IPS-15b (cell line): ENCODE measurements at regions not wholly inside any gene's neighbourhood (a gene's known extent, or its start where the extent isn't known, plus 50 kb on each side); places are given as distances from the start of the nearest gene placed in this dataset.
"Not testable (repeated sequence)": the region's sequence is repeated elsewhere in the genome, so short reads cannot be mapped to it uniquely, and the experiment has no call there.

Experiments used
- H3K27me3 ChIP-seq: one replicate; pipeline ENCODE4 v1.6.1; 2013; ENCODE audit warnings: low read length; ENCODE audit not compliant: control insufficient read depth, insufficient read depth
- H3K36me3 ChIP-seq: one replicate; pipeline ENCODE4 v1.6.1; 2013; ENCODE audit warnings: low read length; ENCODE audit not compliant: control insufficient read depth, insufficient read depth
- H3K4me1 ChIP-seq: one replicate; pipeline ENCODE4 v1.6.1; 2013; ENCODE audit warnings: mild to moderate bottlenecking, low read length; ENCODE audit not compliant: control insufficient read depth, insufficient read depth
- H3K4me3 ChIP-seq: one replicate; pipeline ENCODE4 v1.5.1; 2013; ENCODE audit warnings: low read depth, low read length
- H3K9ac ChIP-seq: one replicate; pipeline ENCODE4 v1.6.1; 2013; ENCODE audit warnings: low read depth, mild to moderate bottlenecking, low read length
- H3K9me3 ChIP-seq: one replicate; pipeline ENCODE4 v1.6.1; 2013; ENCODE audit warnings: mild to moderate bottlenecking, low read length; ENCODE audit not compliant: control insufficient read depth, insufficient read depth

DNA sequence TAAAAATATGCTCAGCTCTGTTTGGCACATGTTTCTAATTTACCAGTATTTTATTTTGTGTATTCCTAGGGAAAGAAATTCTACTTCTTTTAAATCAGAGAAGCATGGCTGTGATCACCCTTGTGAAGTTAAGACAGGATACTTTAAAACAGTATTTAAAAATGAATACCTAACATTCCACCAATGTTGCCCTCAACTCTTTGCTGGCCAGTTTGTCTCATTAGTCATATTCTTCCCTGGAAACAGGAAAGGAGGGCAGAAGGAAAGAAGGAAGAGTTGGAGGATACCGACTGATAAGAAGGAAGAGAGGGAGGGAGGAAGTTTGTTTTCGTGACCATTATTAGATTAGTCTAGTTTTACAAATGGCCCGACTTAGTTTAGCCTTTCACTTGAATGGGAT lies 137.4 kb downstream of the PLK2 start:
- no peak overlapping the region for H3K4me3 ChIP-seq
- H3K4me1 ChIP-seq: peaks cover 10% of the 10 kb centered on the region
- no peaks in the 10 kb centered on the region for H3K36me3 ChIP-seq
- H3K27me3 ChIP-seq: no peaks in the 10 kb centered on the region
- H3K9me3 ChIP-seq: no peaks in the 10 kb centered on the region
- no peak overlapping the region for H3K9ac ChIP-seq

DNA sequence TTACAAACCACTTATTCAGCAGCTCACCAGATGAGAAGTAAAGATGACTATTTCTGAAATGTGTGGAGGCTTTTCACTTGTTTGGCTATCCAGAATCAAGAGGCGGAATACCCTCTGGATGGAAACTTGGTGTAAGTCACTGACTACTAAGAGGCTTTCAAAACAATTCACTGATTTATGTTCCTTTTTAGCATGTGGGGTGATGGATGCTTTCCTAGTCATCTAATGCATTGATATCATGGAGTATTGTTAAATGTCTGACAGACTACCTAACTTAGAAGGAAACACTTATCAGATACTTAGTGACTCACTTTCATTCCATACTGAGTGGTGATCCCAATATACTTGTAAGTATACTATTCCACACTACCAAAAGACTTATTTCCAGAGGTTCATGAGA lies 141.4 kb downstream of the PLK2 start:
- Histone ChIP-seq H3K4me1 (peaks cover 10% of the 10 kb centered on the region), H3K4me3 (no peak overlapping the region), H3K27me3 (no peaks in the 10 kb centered on the region), H3K9me3 (no peaks in the 10 kb centered on the region), H3K36me3 (no peaks in the 10 kb centered on the region), H3K9ac (no peak overlapping the region)

DNA sequence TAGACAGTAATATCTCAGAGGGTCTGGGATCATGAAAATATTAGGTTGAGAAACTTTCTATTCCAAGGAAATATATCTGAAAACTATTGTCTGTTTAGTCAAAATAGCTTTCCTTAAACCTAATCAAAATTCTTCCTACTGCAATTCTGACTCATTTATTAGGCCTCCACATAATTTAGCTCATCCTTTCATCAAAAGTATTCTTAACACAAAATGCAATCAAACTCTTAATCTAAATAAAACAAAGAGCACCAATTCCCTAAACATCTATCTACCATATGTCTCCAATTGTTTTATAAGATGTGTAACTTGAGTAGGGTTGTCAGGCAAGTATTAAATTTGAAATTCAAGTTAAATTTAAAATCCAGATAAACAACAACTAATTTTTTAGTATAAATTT lies 142.1 kb downstream of the PLK2 start:
- Histone ChIP-seq H3K9ac (no peak overlapping the region), H3K4me1 (peaks cover 7% of the 10 kb centered on the region), H3K36me3 (no peaks in the 10 kb centered on the region), H3K27me3 (no peaks in the 10 kb centered on the region), H3K4me3 (no peak overlapping the region), H3K9me3 (no peaks in the 10 kb centered on the region)

DNA sequence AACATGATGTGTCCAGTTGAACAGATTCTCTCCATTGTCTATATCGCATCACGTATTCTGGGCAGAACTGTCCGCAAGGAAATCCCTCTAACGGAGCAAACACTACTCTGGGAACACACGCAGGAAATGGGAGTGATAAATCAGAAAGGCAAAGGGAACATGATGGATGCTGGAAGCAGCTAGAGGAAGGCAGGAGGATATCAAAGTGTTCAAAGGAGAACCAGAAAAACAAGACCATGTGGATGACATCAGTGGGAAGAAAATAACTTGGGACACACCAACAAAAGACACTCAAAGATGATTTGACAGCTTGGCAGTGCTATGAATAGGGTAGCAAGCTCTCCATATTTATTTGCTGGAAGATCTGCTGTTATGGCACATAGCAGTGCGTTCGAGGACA lies 142.9 kb downstream of the PLK2 start:
- Histone ChIP-seq H3K9ac (no peak overlapping the region), H3K4me3 (no peak overlapping the region), H3K27me3 (no peaks in the 10 kb centered on the region), H3K9me3 (no peaks in the 10 kb centered on the region), H3K4me1 (no peaks in the 10 kb centered on the region), H3K36me3 (no peaks in the 10 kb centered on the region)

DNA sequence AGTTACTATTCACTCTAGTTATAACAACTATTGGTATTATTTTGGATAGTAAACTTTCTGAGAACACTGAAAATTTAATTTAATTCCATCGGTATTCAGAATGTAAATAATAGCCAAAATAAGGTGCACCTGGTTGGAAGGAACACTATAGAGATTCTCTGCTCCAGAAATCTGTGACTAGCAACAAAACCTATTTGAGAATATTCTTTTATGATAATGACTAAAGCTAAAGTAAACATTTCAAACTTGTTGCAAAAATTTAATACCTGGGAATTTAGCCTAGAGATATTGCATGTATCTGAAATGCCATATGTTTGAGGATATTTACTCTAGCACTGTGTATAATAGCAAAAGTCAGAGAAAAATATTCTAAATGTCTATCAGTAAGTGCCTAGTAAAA lies 144.1 kb downstream of the PLK2 start:
- Histone ChIP-seq H3K9ac (no peak overlapping the region), H3K4me3 (no peak overlapping the region), H3K27me3 (no peaks in the 10 kb centered on the region), H3K36me3 (no peaks in the 10 kb centered on the region), H3K9me3 (no peaks in the 10 kb centered on the region), H3K4me1 (no peaks in the 10 kb centered on the region)

DNA sequence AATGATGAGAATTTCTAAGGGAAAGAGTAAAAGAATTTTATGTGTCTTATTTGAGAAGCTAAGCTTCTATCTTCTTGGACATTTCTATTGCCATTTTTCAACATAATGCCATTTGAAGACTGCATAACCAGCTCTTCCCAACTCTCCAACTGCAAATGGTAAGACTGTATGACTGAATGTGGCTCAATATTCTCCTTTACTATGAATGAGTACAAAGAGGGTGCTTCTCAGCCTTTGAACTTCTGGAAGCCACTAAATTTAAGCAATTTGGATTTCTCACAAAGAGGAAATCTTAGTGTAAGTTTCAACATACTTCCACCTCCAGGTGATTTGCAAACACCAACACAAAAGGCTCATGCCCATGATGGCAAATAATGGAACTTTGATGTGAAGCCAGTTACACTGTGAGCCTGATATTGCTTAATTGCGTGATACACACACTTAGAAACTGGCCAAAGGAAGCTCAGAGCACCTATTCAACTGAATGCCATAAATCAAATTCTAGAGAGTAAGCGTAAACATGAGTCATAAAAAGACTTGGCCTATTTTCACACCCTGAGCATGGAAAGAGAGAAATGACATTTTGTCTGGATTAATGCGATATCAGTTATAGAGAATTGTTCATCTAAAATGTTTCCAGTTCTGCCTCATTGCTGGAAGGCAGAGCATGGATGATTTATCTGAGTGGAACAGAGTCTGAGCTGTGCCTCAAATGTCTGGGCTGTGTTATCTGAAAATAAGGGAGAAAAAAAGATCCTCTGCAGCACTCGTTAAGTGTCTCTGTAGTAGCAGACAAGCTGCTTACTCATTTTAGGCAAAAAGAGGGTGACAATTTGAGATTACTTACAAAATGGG lies 145.3 kb downstream of the PLK2 start:
- Histone ChIP-seq H3K27me3 (no peaks in the 10 kb centered on the region), H3K9ac (no peak overlapping the region), H3K36me3 (no peaks in the 10 kb centered on the region), H3K4me1 (no peaks in the 10 kb centered on the region), H3K4me3 (no peak overlapping the region), H3K9me3 (no peaks in the 10 kb centered on the region)

DNA sequence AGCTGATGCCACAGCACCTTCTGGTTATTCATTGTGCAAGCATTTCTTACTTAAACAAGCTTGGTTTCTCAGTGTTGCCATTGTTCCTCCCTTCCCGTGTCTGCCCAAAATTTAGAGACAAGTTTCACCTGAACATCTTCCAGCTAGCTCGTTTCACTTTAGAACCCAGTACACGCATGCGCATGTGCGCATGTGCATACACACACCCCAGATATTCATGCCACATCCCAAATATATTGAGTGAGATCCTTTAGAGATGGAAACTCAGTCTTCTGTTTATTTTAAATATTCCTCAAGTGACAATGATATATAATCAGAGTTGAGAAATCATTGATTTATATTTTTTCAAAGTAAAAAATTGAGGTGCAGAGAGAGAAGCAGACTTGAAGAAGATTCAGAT lies 147.6 kb downstream of the PLK2 start:
- Histone ChIP-seq H3K9ac (no peak overlapping the region), H3K36me3 (no peaks in the 10 kb centered on the region), H3K27me3 (no peaks in the 10 kb centered on the region), H3K4me3 (no peak overlapping the region), H3K4me1 (no peaks in the 10 kb centered on the region), H3K9me3 (no peaks in the 10 kb centered on the region)

DNA sequence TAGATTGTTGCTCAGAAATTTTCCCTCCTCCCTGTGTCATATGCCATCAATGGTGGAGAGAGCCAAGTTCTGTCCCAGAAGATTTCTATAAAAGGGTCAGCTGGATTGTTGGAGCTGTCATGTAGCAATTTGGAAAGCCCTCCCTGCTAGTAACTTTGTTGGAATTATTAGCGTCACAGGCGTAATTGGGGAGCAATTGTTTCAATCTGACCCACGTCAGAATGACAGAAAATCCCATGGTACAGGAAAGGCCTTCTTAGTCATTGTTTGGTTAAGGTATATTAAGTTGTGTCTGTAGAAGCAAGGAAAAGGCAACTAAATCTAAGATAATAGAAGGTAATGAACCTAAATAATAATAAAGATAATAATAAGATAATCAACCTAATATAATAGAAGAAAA lies 148.4 kb downstream of the PLK2 start:
- Histone ChIP-seq H3K4me1 (no peaks in the 10 kb centered on the region), H3K27me3 (no peaks in the 10 kb centered on the region), H3K9me3 (no peaks in the 10 kb centered on the region), H3K4me3 (no peak overlapping the region), H3K36me3 (no peaks in the 10 kb centered on the region), H3K9ac (no peak overlapping the region)

DNA sequence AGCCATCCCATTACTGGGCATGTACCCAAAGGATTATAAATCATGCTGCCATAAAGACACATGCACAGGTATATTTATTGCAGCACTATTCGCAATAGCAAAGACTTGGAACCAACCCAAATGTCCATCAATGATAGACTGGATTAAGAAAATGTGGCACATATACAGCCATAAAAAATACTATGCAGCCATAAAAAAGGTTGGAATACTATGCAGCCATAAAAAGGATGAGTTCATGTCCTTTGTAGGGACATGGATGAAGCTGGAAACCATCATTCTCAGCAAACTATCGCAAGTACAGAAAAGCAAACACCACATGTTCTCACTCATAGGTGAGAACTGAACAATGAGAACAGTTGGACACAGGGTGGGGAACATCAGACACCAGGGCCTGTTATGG lies 151.5 kb downstream of the PLK2 start:
- not testable (repeated sequence) for H3K36me3 ChIP-seq, H3K9ac ChIP-seq, H3K4me1 ChIP-seq, H3K27me3 ChIP-seq, H3K4me3 ChIP-seq, H3K9me3 ChIP-seq

DNA sequence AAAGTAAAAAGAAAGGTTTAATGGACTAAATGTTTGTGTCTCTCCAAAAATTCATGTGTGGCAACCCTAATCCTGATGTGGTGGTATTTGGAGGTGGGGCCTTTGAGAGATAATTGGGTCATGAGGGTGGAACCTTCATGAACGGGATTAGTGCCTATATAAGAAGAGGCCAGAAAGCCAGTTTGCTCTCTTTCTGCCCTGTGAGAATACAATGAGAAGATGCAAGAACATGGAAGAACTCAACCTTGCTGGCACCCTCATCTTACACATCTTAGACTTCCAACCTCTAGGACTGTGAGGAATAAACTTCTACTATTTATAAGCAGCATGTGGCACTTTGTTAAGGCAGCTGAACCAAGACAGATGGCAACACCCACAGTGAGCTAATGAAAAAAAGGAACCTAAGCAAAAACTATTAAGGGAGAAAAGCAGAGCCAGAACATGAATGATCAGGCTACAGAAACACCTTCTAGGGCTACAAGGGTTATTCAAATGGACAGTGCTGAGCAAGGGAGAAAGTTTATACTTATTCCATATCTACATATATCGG lies 159.5 kb downstream of the PLK2 start:
- no peaks in the 10 kb centered on the region for H3K36me3 ChIP-seq
- no peak overlapping the region for H3K9ac ChIP-seq
- H3K4me3 ChIP-seq: no peak overlapping the region
- no peaks in the 10 kb centered on the region for H3K9me3 ChIP-seq
- H3K4me1 ChIP-seq: no peaks in the 10 kb centered on the region
- no peaks in the 10 kb centered on the region for H3K27me3 ChIP-seq

DNA sequence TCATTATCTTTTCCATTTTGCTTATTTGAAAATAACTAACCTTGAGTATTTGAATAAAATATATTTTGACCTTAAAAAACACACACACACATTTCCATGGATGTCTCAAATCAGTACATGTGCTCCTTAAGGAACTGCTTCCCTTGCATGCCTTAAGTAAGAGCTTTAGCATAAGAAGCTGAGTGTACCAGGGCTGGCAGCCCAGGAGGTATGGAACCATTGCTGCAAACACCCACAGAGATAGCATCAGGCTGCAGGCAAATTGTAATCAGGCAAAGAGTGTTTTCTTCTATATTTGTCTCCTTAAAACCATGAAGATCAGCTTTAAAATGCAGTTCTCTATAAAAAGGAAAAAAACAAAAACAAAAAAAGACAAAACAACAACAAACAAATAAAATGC lies 160.6 kb downstream of the PLK2 start:
- H3K27me3 ChIP-seq: no peaks in the 10 kb centered on the region
- no peak overlapping the region for H3K4me3 ChIP-seq

DNA sequence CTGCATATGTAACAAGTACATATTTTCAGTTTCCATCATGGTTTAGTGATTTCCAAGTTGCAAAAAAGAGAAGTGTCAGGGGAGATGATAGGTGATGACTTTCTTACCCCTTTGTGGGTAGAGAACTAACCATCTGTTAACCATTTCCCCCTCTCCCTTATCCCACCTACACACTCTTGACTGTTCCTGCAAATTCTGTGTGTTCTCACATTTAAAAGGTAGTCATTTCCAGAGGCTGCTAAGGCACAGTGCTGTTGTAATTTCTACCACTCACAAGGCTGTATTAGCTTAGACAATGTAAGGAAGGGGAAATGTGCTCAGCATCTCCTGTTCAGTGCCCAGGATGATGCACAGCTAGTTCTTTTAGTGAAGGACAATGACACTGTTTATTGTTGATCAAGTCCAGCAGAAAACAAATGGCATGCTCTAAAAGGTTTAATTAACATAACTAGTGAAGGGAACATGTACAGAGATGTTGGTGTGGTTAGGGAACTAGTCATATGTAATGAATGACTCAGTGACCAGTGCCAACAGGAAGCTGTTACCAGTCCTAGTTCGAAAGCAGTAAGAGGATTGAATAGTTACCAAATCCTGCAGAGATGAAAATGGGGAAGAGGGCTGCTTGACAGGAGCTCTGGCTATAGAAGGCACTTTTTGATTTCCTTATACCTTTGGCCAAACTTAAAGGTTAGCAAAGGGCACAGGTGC lies 165.1 kb downstream of the PLK2 start:
- Histone ChIP-seq H3K36me3 (no peaks in the 10 kb centered on the region), H3K4me1 (no peaks in the 10 kb centered on the region), H3K9ac (no peak overlapping the region), H3K4me3 (no peak overlapping the region), H3K9me3 (no peaks in the 10 kb centered on the region), H3K27me3 (no peaks in the 10 kb centered on the region)

More for the DNA sequence above, 160.6 kb downstream of the PLK2 start:
- no peak overlapping the region for H3K9ac ChIP-seq
- H3K4me1 ChIP-seq: no peaks in the 10 kb centered on the region
- no peaks in the 10 kb centered on the region for H3K36me3 ChIP-seq
- H3K9me3 ChIP-seq: no peaks in the 10 kb centered on the region
